ENCODE measurements at regions not wholly inside any gene's neighbourhood (a gene's known extent, or its start where the extent isn't known, plus 50 kb on each side); places are given as distances from the start of the nearest gene placed in this dataset.

DNA sequence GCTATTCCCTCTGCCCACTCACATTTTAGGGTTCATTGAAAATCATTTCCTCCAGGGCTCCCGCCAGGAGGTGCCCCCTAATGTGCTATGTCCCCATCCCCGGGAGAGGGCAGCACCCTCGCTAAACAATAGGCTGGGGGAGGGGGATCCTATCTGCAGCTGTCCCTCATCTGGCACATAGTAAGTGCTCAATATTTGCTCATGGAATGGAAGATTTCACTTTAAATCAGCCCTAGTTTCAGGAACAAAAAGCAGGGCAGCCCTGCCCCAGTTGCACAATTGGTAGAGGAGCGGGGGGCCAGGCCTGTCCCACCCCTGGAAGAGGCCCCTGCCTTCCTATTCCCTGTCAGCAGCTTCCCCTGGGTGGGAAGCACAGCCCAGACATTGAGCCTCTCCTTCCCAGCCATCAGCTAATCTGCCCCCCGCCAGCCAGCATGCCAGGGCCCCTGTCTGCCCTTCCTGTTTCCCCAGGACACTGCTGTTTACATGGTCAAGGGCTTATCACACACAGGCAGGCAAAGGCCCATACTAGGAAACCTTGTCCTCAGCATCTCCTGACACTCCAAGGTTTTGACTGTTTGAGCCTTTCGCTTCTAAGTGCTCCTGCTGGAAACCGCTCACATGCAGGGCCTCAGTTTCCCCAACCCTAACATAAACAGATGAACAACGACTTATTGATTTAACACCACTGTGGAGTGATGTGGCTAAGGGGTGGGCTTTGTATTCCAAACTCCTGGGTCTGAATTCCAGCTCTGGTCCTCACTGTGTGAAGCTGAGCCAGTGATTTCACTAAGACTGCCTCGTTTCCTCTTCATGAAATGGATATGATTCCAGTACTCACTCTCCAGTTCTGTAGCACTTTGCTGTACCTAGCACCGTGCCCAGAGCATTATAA is 130.7 kb upstream of the ZMIZ1 start:
- H3K9me3 Mint-ChIP-seq: no peaks in the 10 kb centered on the region
- H3K4me3 Mint-ChIP-seq: no peak overlapping the region
- H3K27me3 Mint-ChIP-seq: no peaks in the 10 kb centered on the region
- no peak for ATAC-seq (replicated peaks; ENCODE audit: extremely low read depth, poor library complexity, severe bottlenecking)
- no peak overlapping the region for H3K27ac Mint-ChIP-seq (ENCODE audit: low read depth)
- DNase-seq (ENCODE audit: low spot score in 2 of 2): no peak
- H3K36me3 Mint-ChIP-seq (ENCODE audit: insufficient read depth): no peaks in the 10 kb centered on the region
- H3K4me1 Mint-ChIP-seq: no peaks in the 10 kb centered on the region

DNA sequence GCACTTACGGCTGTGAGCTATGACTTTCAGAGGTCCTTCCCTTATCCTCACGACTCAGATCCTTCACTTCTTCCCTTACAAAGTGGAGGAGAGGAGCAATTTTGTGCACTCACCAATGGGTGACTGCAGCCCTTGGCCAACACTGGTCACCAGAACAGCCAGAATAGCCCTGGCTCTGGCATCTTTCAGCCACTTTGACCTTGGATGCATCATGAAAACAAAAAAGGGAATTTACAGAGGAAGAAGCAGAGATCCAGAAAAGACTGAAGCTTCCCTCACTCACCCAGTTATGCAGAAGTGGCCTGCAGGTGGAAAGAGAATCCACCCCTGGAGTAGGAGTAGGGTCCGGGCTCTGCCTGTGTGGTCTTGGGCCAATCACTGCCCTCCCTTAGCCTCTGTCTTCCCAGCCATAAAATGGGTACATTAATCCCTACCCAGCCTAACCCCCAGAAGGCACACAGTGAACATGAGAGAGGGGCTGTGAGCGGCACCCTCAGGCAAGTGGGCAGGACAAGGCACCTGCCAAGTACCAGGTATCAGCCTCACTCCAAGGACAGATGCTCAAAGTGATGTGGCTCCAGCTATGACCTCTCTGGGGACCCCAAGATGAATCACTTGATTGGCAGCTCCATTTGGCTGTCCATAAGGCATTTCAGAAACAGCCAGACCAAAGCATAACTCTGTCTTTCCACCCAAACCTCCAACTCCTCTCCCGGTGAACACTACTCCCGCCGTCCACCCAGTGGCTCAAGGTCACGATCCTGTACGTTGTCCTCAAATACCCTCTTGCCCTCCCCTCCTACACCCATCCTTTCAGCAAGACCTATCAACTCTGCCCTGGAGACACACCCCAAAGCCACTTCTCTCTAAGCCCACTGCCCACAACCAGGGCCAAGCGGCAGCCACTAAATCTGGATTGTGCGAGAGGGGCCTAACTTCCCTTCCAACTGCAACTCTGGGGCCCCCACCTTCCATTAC is 129.8 kb upstream of the ZMIZ1 start:
- no peak overlapping the region for H3K27ac Mint-ChIP-seq (ENCODE audit: low read depth)
- DNase-seq (ENCODE audit: low spot score in 2 of 2): no peak
- H3K9me3 Mint-ChIP-seq: no peaks in the 10 kb centered on the region
- H3K36me3 Mint-ChIP-seq (ENCODE audit: insufficient read depth): peaks cover 2% of the 10 kb centered on the region
- no peak overlapping the region for H3K4me3 Mint-ChIP-seq
- H3K4me1 Mint-ChIP-seq: no peaks in the 10 kb centered on the region
- no peaks in the 10 kb centered on the region for H3K27me3 Mint-ChIP-seq
- no peak for ATAC-seq (replicated peaks; ENCODE audit: extremely low read depth, poor library complexity, severe bottlenecking)

DNA sequence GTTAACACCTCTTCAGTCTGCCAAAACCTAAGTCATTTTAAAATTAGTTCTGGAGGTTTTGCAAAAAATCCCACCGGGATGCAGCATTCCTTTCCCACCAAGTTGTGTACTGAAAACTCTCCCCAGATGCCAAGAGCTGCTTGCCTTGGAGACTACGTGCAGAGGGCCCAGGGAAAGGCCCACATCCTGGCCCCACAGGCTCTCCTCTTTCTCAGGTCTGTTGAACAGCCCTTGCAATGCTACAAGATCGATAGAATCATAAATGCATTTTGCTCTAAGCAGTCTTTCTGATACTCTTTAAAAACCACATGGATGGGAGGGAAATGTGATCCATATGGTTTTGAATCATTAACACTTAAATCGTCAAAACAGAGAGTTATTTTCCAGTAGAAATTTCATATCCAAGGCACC is 126.7 kb upstream of the ZMIZ1 start:
- Mint-ChIP-seq H3K9me3 (no peaks in the 10 kb centered on the region), H3K36me3 (ENCODE audit: insufficient read depth) (peaks cover 2% of the 10 kb centered on the region), H3K4me1 (no peaks in the 10 kb centered on the region), H3K27me3 (no peaks in the 10 kb centered on the region), H3K27ac (ENCODE audit: low read depth) (no peak overlapping the region), H3K4me3 (no peak overlapping the region)
- DNase-seq (ENCODE audit: low spot score in 2 of 2) (no peak), ATAC-seq (replicated peaks; ENCODE audit: extremely low read depth, poor library complexity, severe bottlenecking) (no peak)

DNA sequence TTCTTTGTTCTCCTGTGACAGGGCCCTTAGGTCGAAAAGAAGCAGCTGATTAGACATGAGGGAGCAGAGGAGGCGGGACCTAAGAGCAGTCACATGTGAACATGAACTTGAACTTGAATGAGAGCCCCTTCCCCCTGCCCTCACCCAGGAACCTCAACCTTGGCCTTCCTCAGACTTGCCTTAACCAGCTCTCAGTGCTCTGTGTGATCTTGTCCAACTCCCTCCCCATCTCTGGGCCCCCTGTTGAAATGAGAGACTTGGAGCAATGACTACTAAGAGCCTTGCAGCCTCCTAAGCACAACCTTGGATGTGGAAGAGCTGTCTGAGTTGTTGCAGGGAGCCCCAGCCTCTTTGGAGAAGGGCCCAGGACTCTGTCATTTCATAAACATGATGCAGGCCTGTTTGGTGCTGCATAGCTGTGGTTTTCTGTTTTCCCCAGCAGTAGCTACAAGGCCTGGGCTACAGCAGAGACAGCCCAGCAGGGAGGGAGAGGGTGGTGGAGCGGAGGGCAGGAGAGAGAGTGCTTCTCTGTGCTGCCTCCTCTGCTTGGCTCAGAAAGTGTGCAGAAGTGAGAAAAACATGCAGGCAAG is 123.9 kb upstream of the ZMIZ1 start:
- DNase-seq (ENCODE audit: low spot score in 2 of 2): no peak
- no peak overlapping the region for H3K4me3 Mint-ChIP-seq
- no peak overlapping the region for H3K27ac Mint-ChIP-seq (ENCODE audit: low read depth)

DNA sequence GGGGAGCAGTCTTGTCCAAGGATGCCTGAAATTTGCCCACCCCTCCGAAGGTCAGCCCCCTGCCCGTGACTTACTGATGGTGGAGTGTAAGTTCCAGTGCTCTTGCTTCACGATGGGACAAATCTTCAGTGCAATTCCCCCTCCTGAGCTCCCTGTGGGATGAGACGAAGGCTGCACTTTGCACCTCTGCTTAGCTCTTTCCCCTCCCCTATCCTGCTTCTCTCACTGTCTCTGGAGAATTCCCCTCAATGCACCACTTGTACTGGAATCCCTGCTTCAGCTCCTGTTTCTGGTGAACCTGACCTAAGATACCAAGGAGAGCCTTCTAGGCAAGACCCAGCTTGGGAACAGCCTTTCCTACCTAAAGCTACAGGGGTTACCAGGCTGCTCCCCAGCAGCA is 122.9 kb upstream of the ZMIZ1 start:
- ATAC-seq (replicated peaks; ENCODE audit: extremely low read depth, poor library complexity, severe bottlenecking): no peak
- Mint-ChIP-seq H3K4me1 (no peaks in the 10 kb centered on the region), H3K27ac (ENCODE audit: low read depth) (no peak overlapping the region), H3K4me3 (no peak overlapping the region), H3K27me3 (no peaks in the 10 kb centered on the region), H3K36me3 (ENCODE audit: insufficient read depth) (peaks cover 2% of the 10 kb centered on the region), H3K9me3 (no peaks in the 10 kb centered on the region)
- DNase-seq (ENCODE audit: low spot score in 2 of 2): no peak

More for the DNA sequence above, 123.9 kb upstream of the ZMIZ1 start:
- H3K9me3 Mint-ChIP-seq: no peaks in the 10 kb centered on the region
- no peak for ATAC-seq (replicated peaks; ENCODE audit: extremely low read depth, poor library complexity, severe bottlenecking)
- H3K4me1 Mint-ChIP-seq: no peaks in the 10 kb centered on the region
- H3K27me3 Mint-ChIP-seq: no peaks in the 10 kb centered on the region
- peaks cover 2% of the 10 kb centered on the region for H3K36me3 Mint-ChIP-seq (ENCODE audit: insufficient read depth)

DNA sequence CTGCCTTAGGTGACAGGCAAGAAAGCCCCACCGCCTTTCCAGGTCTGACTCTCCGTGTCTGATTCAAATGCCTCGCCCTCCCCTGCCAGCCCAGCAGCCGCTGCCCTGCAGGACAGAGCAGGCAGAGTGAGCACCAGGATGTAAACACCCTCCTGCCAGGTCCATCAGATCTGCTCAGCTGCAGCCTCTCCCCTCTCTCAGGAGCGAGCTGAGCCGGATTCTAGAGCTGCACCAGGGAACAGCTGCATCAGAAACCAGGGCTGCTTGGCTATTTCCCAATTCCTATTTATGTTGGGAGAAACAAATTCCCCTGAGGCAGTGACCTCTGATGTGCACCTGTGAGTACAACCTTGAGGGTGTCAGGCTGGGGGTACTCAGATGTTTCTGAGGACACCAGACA is 121.5 kb upstream of the ZMIZ1 start:
- Mint-ChIP-seq H3K4me3 (no peak overlapping the region), H3K9me3 (no peaks in the 10 kb centered on the region), H3K4me1 (no peaks in the 10 kb centered on the region), H3K27ac (ENCODE audit: low read depth) (no peak overlapping the region), H3K36me3 (ENCODE audit: insufficient read depth) (peaks cover 2% of the 10 kb centered on the region), H3K27me3 (no peaks in the 10 kb centered on the region)
- no peak for ATAC-seq (replicated peaks; ENCODE audit: extremely low read depth, poor library complexity, severe bottlenecking)
- no peak for DNase-seq (ENCODE audit: low spot score in 2 of 2)

DNA sequence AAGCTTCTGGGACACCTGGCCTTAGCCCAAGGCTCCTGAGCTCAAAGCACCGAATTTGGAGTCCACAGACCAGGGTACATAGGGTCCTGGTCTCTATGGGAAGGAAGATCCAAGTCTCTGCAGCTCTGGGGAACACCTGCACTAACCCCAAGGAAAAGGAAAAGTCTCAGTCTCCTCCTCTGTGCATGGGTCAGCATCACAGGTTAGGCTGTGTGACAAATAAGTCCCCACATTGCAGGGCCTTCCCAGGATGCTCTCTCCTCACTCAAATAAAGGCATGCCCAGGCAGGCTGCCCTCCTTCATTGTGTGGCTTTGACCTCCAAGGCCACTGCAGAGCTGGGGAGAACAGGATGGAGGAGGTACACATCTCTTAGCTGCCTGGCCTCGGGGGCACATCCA is 121.0 kb upstream of the ZMIZ1 start:
- H3K27me3 Mint-ChIP-seq: no peaks in the 10 kb centered on the region
- ATAC-seq (replicated peaks; ENCODE audit: extremely low read depth, poor library complexity, severe bottlenecking): no peak
- no peak overlapping the region for H3K27ac Mint-ChIP-seq (ENCODE audit: low read depth)
- H3K4me3 Mint-ChIP-seq: no peak overlapping the region
- no peaks in the 10 kb centered on the region for H3K9me3 Mint-ChIP-seq
- no peak for DNase-seq (ENCODE audit: low spot score in 2 of 2)
- no peaks in the 10 kb centered on the region for H3K4me1 Mint-ChIP-seq
- peaks cover 2% of the 10 kb centered on the region for H3K36me3 Mint-ChIP-seq (ENCODE audit: insufficient read depth)

DNA sequence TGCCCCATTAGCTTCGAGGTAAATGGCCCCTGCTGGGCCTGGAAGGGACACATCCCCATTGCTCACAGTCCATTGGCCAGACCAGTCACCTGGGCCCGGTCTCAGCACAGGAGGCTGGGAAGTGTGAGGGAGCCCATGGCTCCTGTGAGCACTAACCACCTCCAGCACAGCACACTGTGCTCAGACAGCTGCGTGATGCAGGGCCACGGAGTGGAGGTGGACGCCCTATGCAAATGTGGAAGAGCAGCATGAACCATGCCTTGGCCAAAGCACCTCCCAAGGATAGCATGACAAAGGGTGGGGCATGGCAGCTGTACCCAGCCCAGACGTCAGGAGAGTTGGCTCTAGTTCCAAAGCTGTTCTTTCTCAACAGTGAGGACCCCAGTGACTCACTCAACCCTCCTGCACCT is 120.1 kb upstream of the ZMIZ1 start:
- ATAC-seq (replicated peaks; ENCODE audit: extremely low read depth, poor library complexity, severe bottlenecking) (no peak), DNase-seq (ENCODE audit: low spot score in 2 of 2) (no peak)
- Mint-ChIP-seq H3K27ac (ENCODE audit: low read depth) (no peak overlapping the region), H3K9me3 (no peaks in the 10 kb centered on the region), H3K4me1 (no peaks in the 10 kb centered on the region), H3K36me3 (ENCODE audit: insufficient read depth) (no peaks in the 10 kb centered on the region), H3K27me3 (no peaks in the 10 kb centered on the region), H3K4me3 (no peak overlapping the region)

DNA sequence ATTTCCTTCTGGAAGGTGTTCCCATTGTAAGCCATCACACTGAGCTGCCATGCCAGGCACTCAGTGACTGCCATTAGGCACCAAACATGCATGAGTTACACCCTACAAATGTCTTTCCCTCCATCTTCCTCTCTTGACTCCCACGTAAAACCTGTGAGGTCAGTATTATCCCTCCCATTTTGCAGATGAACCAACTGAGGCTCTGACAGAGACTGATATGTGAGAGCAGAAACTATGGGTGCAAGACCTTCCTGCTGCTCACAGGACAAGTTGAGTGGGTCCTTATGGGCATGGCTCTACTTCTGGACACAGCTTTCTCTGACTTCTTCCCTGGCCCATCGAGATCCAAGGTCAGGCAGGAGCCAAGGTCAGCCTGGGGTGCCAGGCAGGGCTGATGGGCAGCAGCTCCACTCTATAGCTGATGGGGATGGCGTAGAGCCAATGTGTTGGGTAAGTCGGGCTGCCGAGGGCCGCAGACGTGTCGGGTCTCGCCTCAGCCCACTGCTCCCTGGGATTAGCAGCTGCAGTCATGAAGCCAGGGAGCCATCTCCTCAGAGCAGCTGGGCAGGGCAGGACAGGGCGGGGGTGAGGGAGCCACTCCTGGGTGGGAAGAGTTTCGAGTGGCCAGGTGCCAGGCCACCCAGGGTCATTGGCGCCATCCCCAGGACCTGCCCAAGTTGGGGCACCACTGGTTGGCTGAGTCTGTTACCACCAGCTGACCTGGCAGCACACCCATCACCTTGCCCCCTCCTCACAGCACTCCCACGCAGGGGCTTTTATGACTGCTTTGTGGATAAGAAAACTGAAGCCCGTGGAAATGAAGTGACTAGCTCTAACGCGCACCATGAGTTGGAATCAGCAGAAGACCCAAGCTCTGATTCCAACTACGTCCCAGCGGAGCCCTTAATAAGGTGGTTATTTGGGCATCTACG is 117.8 kb upstream of the ZMIZ1 start:
- H3K36me3 Mint-ChIP-seq (ENCODE audit: insufficient read depth): no peaks in the 10 kb centered on the region
- no peak for DNase-seq (ENCODE audit: low spot score in 2 of 2)
- no peaks in the 10 kb centered on the region for H3K27me3 Mint-ChIP-seq
- H3K4me1 Mint-ChIP-seq: no peaks in the 10 kb centered on the region
- no peak overlapping the region for H3K4me3 Mint-ChIP-seq
- no peak for ATAC-seq (replicated peaks; ENCODE audit: extremely low read depth, poor library complexity, severe bottlenecking)
- no peak overlapping the region for H3K27ac Mint-ChIP-seq (ENCODE audit: low read depth)
- H3K9me3 Mint-ChIP-seq: no peaks in the 10 kb centered on the region

DNA sequence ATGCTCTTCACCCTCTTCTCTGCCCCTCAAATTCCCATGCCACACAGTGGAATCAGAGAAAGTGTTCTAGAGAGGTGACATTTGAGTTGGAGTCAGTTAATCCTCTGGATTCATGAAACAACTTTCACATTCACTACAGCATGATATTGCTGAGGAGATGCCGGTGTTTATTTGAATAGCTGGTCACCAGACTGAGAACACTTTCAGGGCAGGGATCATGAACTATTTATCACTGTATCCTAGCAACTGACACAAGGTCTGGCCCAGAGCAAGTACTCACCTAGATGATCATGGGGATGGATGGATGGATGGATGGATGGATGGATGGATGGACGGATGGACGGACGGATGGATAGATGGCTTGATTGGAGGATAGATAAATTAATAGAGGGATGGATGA is 116.7 kb upstream of the ZMIZ1 start:
- no peaks in the 10 kb centered on the region for H3K4me1 Mint-ChIP-seq
- DNase-seq (ENCODE audit: low spot score in 2 of 2) (no peak), ATAC-seq (replicated peaks; ENCODE audit: extremely low read depth, poor library complexity, severe bottlenecking) (no peak)
- H3K27me3 Mint-ChIP-seq: no peaks in the 10 kb centered on the region
- no peaks in the 10 kb centered on the region for H3K9me3 Mint-ChIP-seq
- H3K27ac Mint-ChIP-seq (ENCODE audit: low read depth): no peak overlapping the region
- H3K4me3 Mint-ChIP-seq: no peak overlapping the region
- H3K36me3 Mint-ChIP-seq (ENCODE audit: insufficient read depth): no peaks in the 10 kb centered on the region

DNA sequence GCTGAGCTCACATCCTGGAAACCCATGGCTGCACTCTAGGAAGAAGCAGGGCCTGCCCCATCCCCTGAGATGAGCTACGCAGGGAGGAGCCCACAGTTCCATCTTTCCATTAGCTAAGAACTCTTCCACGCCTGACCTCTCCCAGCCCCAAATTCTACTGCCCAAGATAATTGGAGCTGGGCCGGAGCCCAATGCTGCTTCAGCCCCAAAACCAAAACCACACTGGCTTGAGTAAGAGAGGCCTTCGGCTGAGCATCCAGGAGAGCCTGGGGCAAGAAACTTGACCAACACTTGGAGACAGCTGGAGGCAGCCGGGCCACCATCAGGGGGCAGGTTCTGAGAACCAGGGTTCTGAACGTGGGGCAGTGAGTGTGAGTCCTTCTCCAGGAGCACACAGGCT is 116.1 kb upstream of the ZMIZ1 start:
- H3K27me3 Mint-ChIP-seq: no peaks in the 10 kb centered on the region
- ATAC-seq (replicated peaks; ENCODE audit: extremely low read depth, poor library complexity, severe bottlenecking): no peak
- H3K4me3 Mint-ChIP-seq: no peak overlapping the region
- no peaks in the 10 kb centered on the region for H3K9me3 Mint-ChIP-seq
- no peaks in the 10 kb centered on the region for H3K36me3 Mint-ChIP-seq (ENCODE audit: insufficient read depth)
- DNase-seq (ENCODE audit: low spot score in 2 of 2): no peak
- H3K27ac Mint-ChIP-seq (ENCODE audit: low read depth): no peak overlapping the region
- no peaks in the 10 kb centered on the region for H3K4me1 Mint-ChIP-seq

Data from central memory CD8-positive, alpha-beta T cell (primary cell).